GM23338 (cell line): ENCODE measurements at regions not wholly inside any gene's neighbourhood (a gene's known extent, or its start where the extent isn't known, plus 50 kb on each side); places are given as distances from the start of the nearest gene placed in this dataset.

ENCODE experiments used
- ATAC-seq: fragments of 200-7000 bp; cut with Tn5 transposase; 3 replicates; pipeline ENCODE4 v1.9.1; 2020
- DNase-seq: peaks from one replicate; pipeline ENCODE4 v3.0.0-alpha.2; 2015; ENCODE audit warnings: low spot score
- H2AFZ ChIP-seq: fragments of 200-600 bp; sonication (generic); 2 replicates; pipeline ENCODE4 v1.8.0; 2016; ENCODE audit warnings: antibody characterized with exemption, mild to moderate bottlenecking, moderate library complexity
- H3F3A ChIP-seq: fragments of 200-600 bp; sonication (generic); replicated peaks from 2 replicates; pipeline ENCODE4 v1.8.0; 2017; ENCODE audit warnings: antibody characterized with exemption, mixed run types, low read depth
- H3K27ac ChIP-seq: fragments of 200-600 bp; sonication (generic); 2 replicates; pipeline ENCODE4 v1.6.1; 2016; ENCODE audit warnings: low read depth
- H3K27me3 ChIP-seq: fragments of 200-600 bp; sonication (generic); 2 replicates; pipeline ENCODE4 v1.8.0; 2016; ENCODE audit warnings: mild to moderate bottlenecking, mixed run types, moderate library complexity; ENCODE audit not compliant: insufficient read depth
- H3K36me3 ChIP-seq: fragments of 200-600 bp; sonication (generic); 2 replicates; pipeline ENCODE4 v1.8.0; 2016; ENCODE audit warnings: mild to moderate bottlenecking; ENCODE audit not compliant: insufficient read depth
- H3K4me1 ChIP-seq: fragments of 200-600 bp; sonication (generic); 2 replicates; pipeline ENCODE4 v1.8.0; 2016; ENCODE audit warnings: mild to moderate bottlenecking, moderate library complexity; ENCODE audit not compliant: insufficient read depth
- H3K4me2 ChIP-seq: fragments of 200-600 bp; sonication (generic); 2 replicates; pipeline ENCODE4 v1.7.1; 2017; ENCODE audit warnings: mixed run types
- H3K4me3 ChIP-seq: fragments of 200-600 bp; sonication (generic); 2 replicates; pipeline ENCODE4 v1.6.1; 2016; ENCODE audit warnings: mixed run types
- H3K79me2 ChIP-seq: fragments of 200-600 bp; sonication (generic); replicated peaks from 2 replicates; pipeline ENCODE4 v1.8.0; 2017; ENCODE audit warnings: mild to moderate bottlenecking; ENCODE audit not compliant: insufficient read depth
- H3K9me2 ChIP-seq: fragments of 200-600 bp; sonication (generic); 2 replicates; pipeline ENCODE4 v1.8.0; 2017; ENCODE audit not compliant: insufficient read depth
- H4K20me1 ChIP-seq: fragments of 200-600 bp; sonication (generic); replicated peaks from 2 replicates; pipeline ENCODE4 v1.8.0; 2017; ENCODE audit warnings: mild to moderate bottlenecking; ENCODE audit not compliant: insufficient read depth
- H3K27ac Mint-ChIP-seq: 2 replicates; pipeline ENCODE4 v1.8.0; 2020; ENCODE audit warnings: inconsistent platforms, mild to moderate bottlenecking, moderate library complexity, mixed read lengths
- H3K27me3 Mint-ChIP-seq: 3 replicates; pipeline ENCODE4 v1.8.0; 2022; ENCODE audit warnings: low read depth, mild to moderate bottlenecking, moderate library complexity, mixed read lengths, inconsistent platforms; ENCODE audit not compliant: insufficient read depth, poor library complexity
- H3K36me3 Mint-ChIP-seq: 3 replicates; pipeline ENCODE4 v1.8.0; 2021; ENCODE audit warnings: low read depth, mild to moderate bottlenecking, inconsistent platforms, moderate library complexity, mixed read lengths
- H3K4me1 Mint-ChIP-seq: 3 replicates; pipeline ENCODE4 v1.8.0; 2020; ENCODE audit warnings: mild to moderate bottlenecking, inconsistent platforms, mixed read lengths
- H3K4me3 Mint-ChIP-seq: 3 replicates; pipeline ENCODE4 v1.8.0; 2021; ENCODE audit warnings: moderate library complexity, mild to moderate bottlenecking, inconsistent platforms, mixed read lengths
- H3K9me3 Mint-ChIP-seq: 3 replicates; pipeline ENCODE4 v1.8.0; 2020; ENCODE audit warnings: moderate library complexity, mild to moderate bottlenecking, inconsistent platforms, mixed read lengths
- CREB1 ChIP-seq: fragments of 250-450 bp; sonication (Bioruptor Pico); IDR thresholded peaks from 2 replicates; pipeline ENCODE4 v1.5.0; 2020; ENCODE audit warnings: low read depth, mild to moderate bottlenecking, moderate library complexity
- EZH2 ChIP-seq: fragments of 200-600 bp; sonication (generic); IDR thresholded peaks from one replicate; pipeline ENCODE4 v1.8.0; 2017; ENCODE audit warnings: antibody characterized with exemption, mild to moderate bottlenecking, low read depth; ENCODE audit not compliant: unreplicated experiment
- EZH2phosphoT487 ChIP-seq: fragments of 200-600 bp; sonication (generic); IDR thresholded peaks from one replicate; pipeline ENCODE4 v1.8.1; 2018; ENCODE audit warnings: antibody characterized with exemption; ENCODE audit not compliant: unreplicated experiment
- JUNB ChIP-seq: IDR thresholded peaks from one replicate; pipeline ENCODE4 v1.6.1; 2016; ENCODE audit warnings: antibody characterized with exemption; ENCODE audit not compliant: unreplicated experiment
- NANOG ChIP-seq: IDR thresholded peaks from 2 replicates; pipeline ENCODE4 v1.6.1; 2016; ENCODE audit warnings: antibody characterized with exemption, borderline replicate concordance
- STAT1 ChIP-seq: IDR thresholded peaks from one replicate; pipeline ENCODE4 v1.6.1; 2016; ENCODE audit warnings: antibody characterized with exemption; ENCODE audit not compliant: unreplicated experiment
- ZNF114 ChIP-seq: fragments of 250-450 bp; sonication (Bioruptor Pico); IDR thresholded peaks from 2 replicates; pipeline ENCODE4 v1.5.0; 2020; ENCODE audit warnings: mild to moderate bottlenecking, moderate library complexity
- ZNF331 ChIP-seq: fragments of 250-450 bp; sonication (Bioruptor Pico); IDR thresholded peaks from 2 replicates; pipeline ENCODE4 v1.5.0; 2020; ENCODE audit warnings: low read depth, mild to moderate bottlenecking, moderate library complexity
- TF ChIP-seq, protein P1 (sequence below): IDR thresholded peaks from 2 replicates; pipeline ENCODE4 v1.6.1; 2016; ENCODE audit warnings: antibody characterized with exemption
- TF ChIP-seq, protein P2 (sequence below): fragments of 250-450 bp; sonication (Bioruptor Pico); IDR thresholded peaks from 2 replicates; pipeline ENCODE4 v1.5.0; 2020; ENCODE audit warnings: mild to moderate bottlenecking, moderate library complexity
- TF ChIP-seq, protein P3 (sequence below), 2 experiments: fragments of 200-600 bp in 1 of 2; sonication (generic) in 1 of 2; conservative IDR thresholded peaks; 2 replicates each; pipeline versions ENCODE4 v1.5.1 to v1.6.1; 2016 to 2017; ENCODE audit warnings: antibody characterized with exemption in 2 of 2, low read depth in 2 of 2, mild to moderate bottlenecking in 2 of 2, moderate library complexity in 1 of 2
- TF ChIP-seq, protein P4 (sequence below): IDR thresholded peaks from one replicate; pipeline ENCODE4 v1.6.1; 2018; ENCODE audit warnings: antibody characterized with exemption; ENCODE audit not compliant: unreplicated experiment

DNA sequence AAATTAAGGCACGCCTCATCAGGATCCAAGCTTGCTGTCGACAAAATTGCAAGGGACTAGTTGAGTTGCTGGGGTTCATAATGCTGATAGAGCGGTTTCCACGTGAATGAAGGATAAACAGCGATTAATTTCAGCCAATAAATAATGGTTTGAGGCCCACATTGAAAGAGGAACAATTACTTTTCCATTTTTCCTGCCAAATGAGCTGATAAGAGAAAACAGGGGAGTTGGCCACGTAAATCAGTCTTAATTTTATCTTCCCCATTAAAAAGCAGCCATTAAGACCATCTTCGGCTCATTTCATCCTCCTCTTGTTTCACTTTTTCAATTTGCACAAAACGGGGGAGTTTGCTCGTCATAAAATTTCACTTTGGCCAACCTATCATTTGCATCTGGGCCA is 235.5 kb upstream of the RRP15 start (continued):
- TF ChIP-seq, protein P1, sequence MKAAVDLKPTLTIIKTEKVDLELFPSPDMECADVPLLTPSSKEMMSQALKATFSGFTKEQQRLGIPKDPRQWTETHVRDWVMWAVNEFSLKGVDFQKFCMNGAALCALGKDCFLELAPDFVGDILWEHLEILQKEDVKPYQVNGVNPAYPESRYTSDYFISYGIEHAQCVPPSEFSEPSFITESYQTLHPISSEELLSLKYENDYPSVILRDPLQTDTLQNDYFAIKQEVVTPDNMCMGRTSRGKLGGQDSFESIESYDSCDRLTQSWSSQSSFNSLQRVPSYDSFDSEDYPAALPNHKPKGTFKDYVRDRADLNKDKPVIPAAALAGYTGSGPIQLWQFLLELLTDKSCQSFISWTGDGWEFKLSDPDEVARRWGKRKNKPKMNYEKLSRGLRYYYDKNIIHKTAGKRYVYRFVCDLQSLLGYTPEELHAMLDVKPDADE = no peak
- no peak for TF ChIP-seq STAT1
- TF ChIP-seq ZNF331 (CRISPR knock-in tag) = no peak

DNA sequence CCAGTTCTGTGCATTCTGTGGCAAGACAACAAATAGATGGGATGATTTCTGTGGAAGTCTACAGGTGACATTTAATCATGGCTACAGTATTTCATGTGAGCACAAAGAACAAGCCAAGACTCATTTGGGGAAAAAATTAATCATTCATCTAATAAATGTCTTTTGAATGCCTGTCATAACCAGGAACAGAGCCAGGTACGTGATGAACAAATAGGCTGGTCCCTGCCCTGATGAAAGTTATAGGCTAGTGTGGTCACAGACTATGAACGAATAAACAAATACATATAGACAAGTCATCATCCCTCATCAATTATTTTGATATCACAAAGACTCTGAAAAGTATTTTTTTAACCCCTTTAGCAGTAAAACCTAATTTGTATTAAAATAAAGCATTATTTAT is 226.4 kb upstream of the RRP15 start:
- DNase-seq (no peak), ATAC-seq (no peak)
- H3K27ac Mint-ChIP-seq = no peak overlapping the region
- no peaks in the 10 kb centered on the region for H3F3A ChIP-seq
- no peak overlapping the region for H3K4me2 ChIP-seq
- no peaks in the 10 kb centered on the region for H3K36me3 Mint-ChIP-seq
- H3K36me3 ChIP-seq = no peaks in the 10 kb centered on the region
- no peaks in the 10 kb centered on the region for H3K27me3 ChIP-seq
- H3K27ac ChIP-seq = no peak overlapping the region
- no peaks in the 10 kb centered on the region for H3K4me1 Mint-ChIP-seq
- no peak overlapping the region for H3K4me3 Mint-ChIP-seq
- peaks cover 2% of the 10 kb centered on the region for H3K27me3 Mint-ChIP-seq
- no peaks in the 10 kb centered on the region for H3K9me2 ChIP-seq
- no peaks in the 10 kb centered on the region for H3K4me1 ChIP-seq
- H4K20me1 ChIP-seq = no peaks in the 10 kb centered on the region
- no peak overlapping the region for H3K4me3 ChIP-seq
- H3K9me3 Mint-ChIP-seq = no peaks in the 10 kb centered on the region
- H3K79me2 ChIP-seq = no peaks in the 10 kb centered on the region
- H2AFZ ChIP-seq = no peak overlapping the region
- TF ChIP-seq NANOG (no peak), STAT1 (no peak), ZNF331 (CRISPR knock-in tag) (no peak), JUNB (no peak), ZNF114 (no peak), CREB1 (no peak), EZH2 (no peak), EZH2phosphoT487 (no peak)
- TF ChIP-seq, protein P2, sequence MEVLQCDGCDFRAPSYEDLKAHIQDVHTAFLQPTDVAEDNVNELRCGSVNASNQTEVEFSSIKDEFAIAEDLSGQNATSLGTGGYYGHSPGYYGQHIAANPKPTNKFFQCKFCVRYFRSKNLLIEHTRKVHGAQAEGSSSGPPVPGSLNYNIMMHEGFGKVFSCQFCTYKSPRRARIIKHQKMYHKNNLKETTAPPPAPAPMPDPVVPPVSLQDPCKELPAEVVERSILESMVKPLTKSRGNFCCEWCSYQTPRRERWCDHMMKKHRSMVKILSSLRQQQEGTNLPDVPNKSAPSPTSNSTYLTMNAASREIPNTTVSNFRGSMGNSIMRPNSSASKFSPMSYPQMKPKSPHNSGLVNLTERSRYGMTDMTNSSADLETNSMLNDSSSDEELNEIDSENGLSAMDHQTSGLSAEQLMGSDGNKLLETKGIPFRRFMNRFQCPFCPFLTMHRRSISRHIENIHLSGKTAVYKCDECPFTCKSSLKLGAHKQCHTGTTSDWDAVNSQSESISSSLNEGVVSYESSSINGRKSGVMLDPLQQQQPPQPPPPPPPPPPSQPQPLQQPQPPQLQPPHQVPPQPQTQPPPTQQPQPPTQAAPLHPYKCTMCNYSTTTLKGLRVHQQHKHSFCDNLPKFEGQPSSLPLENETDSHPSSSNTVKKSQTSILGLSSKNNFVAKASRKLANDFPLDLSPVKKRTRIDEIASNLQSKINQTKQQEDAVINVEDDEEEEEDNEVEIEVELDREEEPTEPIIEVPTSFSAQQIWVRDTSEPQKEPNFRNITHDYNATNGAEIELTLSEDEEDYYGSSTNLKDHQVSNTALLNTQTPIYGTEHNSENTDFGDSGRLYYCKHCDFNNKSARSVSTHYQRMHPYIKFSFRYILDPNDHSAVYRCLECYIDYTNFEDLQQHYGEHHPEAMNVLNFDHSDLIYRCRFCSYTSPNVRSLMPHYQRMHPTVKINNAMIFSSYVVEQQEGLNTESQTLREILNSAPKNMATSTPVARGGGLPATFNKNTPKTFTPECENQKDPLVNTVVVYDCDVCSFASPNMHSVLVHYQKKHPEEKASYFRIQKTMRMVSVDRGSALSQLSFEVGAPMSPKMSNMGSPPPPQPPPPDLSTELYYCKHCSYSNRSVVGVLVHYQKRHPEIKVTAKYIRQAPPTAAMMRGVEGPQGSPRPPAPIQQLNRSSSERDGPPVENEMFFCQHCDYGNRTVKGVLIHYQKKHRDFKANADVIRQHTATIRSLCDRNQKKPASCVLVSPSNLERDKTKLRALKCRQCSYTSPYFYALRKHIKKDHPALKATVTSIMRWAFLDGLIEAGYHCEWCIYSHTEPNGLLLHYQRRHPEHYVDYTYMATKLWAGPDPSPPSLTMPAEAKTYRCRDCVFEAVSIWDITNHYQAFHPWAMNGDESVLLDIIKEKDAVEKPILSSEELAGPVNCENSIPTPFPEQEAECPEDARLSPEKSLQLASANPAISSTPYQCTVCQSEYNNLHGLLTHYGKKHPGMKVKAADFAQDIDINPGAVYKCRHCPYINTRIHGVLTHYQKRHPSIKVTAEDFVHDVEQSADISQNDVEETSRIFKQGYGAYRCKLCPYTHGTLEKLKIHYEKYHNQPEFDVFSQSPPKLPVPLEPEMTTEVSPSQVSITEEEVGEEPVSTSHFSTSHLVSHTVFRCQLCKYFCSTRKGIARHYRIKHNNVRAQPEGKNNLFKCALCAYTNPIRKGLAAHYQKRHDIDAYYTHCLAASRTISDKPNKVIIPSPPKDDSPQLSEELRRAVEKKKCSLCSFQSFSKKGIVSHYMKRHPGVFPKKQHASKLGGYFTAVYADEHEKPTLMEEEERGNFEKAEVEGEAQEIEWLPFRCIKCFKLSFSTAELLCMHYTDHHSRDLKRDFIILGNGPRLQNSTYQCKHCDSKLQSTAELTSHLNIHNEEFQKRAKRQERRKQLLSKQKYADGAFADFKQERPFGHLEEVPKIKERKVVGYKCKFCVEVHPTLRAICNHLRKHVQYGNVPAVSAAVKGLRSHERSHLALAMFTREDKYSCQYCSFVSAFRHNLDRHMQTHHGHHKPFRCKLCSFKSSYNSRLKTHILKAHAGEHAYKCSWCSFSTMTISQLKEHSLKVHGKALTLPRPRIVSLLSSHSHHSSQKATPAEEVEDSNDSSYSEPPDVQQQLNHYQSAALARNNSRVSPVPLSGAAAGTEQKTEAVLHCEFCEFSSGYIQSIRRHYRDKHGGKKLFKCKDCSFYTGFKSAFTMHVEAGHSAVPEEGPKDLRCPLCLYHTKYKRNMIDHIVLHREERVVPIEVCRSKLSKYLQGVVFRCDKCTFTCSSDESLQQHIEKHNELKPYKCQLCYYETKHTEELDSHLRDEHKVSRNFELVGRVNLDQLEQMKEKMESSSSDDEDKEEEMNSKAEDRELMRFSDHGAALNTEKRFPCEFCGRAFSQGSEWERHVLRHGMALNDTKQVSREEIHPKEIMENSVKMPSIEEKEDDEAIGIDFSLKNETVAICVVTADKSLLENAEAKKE (CRISPR knock-in tag) = no peak
- TF ChIP-seq, protein P3, sequence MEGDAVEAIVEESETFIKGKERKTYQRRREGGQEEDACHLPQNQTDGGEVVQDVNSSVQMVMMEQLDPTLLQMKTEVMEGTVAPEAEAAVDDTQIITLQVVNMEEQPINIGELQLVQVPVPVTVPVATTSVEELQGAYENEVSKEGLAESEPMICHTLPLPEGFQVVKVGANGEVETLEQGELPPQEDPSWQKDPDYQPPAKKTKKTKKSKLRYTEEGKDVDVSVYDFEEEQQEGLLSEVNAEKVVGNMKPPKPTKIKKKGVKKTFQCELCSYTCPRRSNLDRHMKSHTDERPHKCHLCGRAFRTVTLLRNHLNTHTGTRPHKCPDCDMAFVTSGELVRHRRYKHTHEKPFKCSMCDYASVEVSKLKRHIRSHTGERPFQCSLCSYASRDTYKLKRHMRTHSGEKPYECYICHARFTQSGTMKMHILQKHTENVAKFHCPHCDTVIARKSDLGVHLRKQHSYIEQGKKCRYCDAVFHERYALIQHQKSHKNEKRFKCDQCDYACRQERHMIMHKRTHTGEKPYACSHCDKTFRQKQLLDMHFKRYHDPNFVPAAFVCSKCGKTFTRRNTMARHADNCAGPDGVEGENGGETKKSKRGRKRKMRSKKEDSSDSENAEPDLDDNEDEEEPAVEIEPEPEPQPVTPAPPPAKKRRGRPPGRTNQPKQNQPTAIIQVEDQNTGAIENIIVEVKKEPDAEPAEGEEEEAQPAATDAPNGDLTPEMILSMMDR (conservative IDR thresholded peaks at IDR 0.05; ENCODE audit: low read depth in 2 of 2) = no peak
- TF ChIP-seq, protein P1 = no peak
- TF ChIP-seq, protein P4, sequence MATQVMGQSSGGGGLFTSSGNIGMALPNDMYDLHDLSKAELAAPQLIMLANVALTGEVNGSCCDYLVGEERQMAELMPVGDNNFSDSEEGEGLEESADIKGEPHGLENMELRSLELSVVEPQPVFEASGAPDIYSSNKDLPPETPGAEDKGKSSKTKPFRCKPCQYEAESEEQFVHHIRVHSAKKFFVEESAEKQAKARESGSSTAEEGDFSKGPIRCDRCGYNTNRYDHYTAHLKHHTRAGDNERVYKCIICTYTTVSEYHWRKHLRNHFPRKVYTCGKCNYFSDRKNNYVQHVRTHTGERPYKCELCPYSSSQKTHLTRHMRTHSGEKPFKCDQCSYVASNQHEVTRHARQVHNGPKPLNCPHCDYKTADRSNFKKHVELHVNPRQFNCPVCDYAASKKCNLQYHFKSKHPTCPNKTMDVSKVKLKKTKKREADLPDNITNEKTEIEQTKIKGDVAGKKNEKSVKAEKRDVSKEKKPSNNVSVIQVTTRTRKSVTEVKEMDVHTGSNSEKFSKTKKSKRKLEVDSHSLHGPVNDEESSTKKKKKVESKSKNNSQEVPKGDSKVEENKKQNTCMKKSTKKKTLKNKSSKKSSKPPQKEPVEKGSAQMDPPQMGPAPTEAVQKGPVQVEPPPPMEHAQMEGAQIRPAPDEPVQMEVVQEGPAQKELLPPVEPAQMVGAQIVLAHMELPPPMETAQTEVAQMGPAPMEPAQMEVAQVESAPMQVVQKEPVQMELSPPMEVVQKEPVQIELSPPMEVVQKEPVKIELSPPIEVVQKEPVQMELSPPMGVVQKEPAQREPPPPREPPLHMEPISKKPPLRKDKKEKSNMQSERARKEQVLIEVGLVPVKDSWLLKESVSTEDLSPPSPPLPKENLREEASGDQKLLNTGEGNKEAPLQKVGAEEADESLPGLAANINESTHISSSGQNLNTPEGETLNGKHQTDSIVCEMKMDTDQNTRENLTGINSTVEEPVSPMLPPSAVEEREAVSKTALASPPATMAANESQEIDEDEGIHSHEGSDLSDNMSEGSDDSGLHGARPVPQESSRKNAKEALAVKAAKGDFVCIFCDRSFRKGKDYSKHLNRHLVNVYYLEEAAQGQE = no peak
